ENCODE measurements at regions not wholly inside any gene's neighbourhood (a gene's known extent, or its start where the extent isn't known, plus 50 kb on each side); places are given as distances from the start of the nearest gene placed in this dataset.

- DNase-seq (ENCODE audit: low spot score), result no peak
Observed at GRCh38 chr19:30742406-30742938, 370.3 kb downstream of the ZNF536 start.

GRCh38 chr19:30741566-30741965 is 369.4 kb downstream of the ZNF536 start:
- DNase-seq (ENCODE audit: low spot score), result no peak

- DNase-seq (ENCODE audit: low spot score), result no peak
Observed at GRCh38 chr19:30739394-30739793, 367.2 kb downstream of the ZNF536 start.

GRCh38 chr19:30738047-30738446 is 365.9 kb downstream of the ZNF536 start:
- DNase-seq (ENCODE audit: low spot score), result no peak

GRCh38 chr19:30734669-30735068 is 362.5 kb downstream of the ZNF536 start:
- no peak for DNase-seq (ENCODE audit: low spot score)

GRCh38 chr19:30733826-30734550 is 361.8 kb downstream of the ZNF536 start:
- no peak for DNase-seq (ENCODE audit: low spot score)

- DNase-seq (ENCODE audit: low spot score), result no peak
Observed at GRCh38 chr19:30731591-30731990, 359.4 kb downstream of the ZNF536 start.

GRCh38 chr19:30729451-30729850 is 357.3 kb downstream of the ZNF536 start:
- DNase-seq (ENCODE audit: low spot score), result no peak

GRCh38 chr19:30722761-30723160 is 350.6 kb downstream of the ZNF536 start:
- no peak for DNase-seq (ENCODE audit: low spot score)

- DNase-seq (ENCODE audit: low spot score), result no peak
Observed at GRCh38 chr19:30722186-30722585, 350.0 kb downstream of the ZNF536 start.

GRCh38 chr19:30719999-30720345 is 347.8 kb downstream of the ZNF536 start:
- no peak for DNase-seq (ENCODE audit: low spot score)

- DNase-seq (ENCODE audit: low spot score), result no peak
Observed at GRCh38 chr19:30719189-30719998, 347.2 kb downstream of the ZNF536 start.

GRCh38 chr19:30718707-30719106 is 346.5 kb downstream of the ZNF536 start:
- DNase-seq (ENCODE audit: low spot score), result no peak

GRCh38 chr19:30718014-30718413 is 345.8 kb downstream of the ZNF536 start:
- DNase-seq (ENCODE audit: low spot score), result no peak

- no peak for DNase-seq (ENCODE audit: low spot score)
Observed at GRCh38 chr19:30717381-30717780, 345.2 kb downstream of the ZNF536 start.

- DNase-seq (ENCODE audit: low spot score), result no peak
Observed at GRCh38 chr19:30712431-30713337, 340.5 kb downstream of the ZNF536 start.

- DNase-seq (ENCODE audit: low spot score), result no peak
Observed at GRCh38 chr19:30711826-30712225, 339.6 kb downstream of the ZNF536 start.

GRCh38 chr19:30711296-30711695 is 339.1 kb downstream of the ZNF536 start:
- DNase-seq (ENCODE audit: low spot score), result no peak

GRCh38 chr19:30710721-30711120 is 338.5 kb downstream of the ZNF536 start:
- DNase-seq (ENCODE audit: low spot score), result no peak

GRCh38 chr19:30708416-30709178 is 336.4 kb downstream of the ZNF536 start:
- DNase-seq (ENCODE audit: low spot score), result no peak

GRCh38 chr19:30704771-30705330 is 332.7 kb downstream of the ZNF536 start:
- DNase-seq (ENCODE audit: low spot score), result no peak

Measured in HuH-7.5 (cell line).